ENCODE measurements at regions not wholly inside any gene's neighbourhood (a gene's known extent, or its start where the extent isn't known, plus 50 kb on each side); places are given as distances from the start of the nearest gene placed in this dataset.

- TF ChIP-seq EZH2 (IDR thresholded peaks at IDR 0.05; ENCODE audit: borderline replicate concordance, insufficient read depth, low read depth, low read length, poor library complexity, severe bottlenecking): no peak
- TF ChIP-seq, protein P1, sequence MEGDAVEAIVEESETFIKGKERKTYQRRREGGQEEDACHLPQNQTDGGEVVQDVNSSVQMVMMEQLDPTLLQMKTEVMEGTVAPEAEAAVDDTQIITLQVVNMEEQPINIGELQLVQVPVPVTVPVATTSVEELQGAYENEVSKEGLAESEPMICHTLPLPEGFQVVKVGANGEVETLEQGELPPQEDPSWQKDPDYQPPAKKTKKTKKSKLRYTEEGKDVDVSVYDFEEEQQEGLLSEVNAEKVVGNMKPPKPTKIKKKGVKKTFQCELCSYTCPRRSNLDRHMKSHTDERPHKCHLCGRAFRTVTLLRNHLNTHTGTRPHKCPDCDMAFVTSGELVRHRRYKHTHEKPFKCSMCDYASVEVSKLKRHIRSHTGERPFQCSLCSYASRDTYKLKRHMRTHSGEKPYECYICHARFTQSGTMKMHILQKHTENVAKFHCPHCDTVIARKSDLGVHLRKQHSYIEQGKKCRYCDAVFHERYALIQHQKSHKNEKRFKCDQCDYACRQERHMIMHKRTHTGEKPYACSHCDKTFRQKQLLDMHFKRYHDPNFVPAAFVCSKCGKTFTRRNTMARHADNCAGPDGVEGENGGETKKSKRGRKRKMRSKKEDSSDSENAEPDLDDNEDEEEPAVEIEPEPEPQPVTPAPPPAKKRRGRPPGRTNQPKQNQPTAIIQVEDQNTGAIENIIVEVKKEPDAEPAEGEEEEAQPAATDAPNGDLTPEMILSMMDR (IDR thresholded peaks at IDR 0.05): no peak
Measured at GRCh38 chrX:861340-861890, 230.8 kb downstream of the SHOX start.
